Suprapubic skin (tissue), 4 donors: ENCODE measurements at regions not wholly inside any gene's neighbourhood (a gene's known extent, or its start where the extent isn't known, plus 50 kb on each side); places are given as distances from the start of the nearest gene placed in this dataset.

Source experiments
- CTCF ChIP-seq, 2 donors: fragments of 200-600 bp in 1 of 2; fragments of 450-650 bp in 1 of 2; sonication (generic) in 1 of 2; IDR thresholded peaks; one replicate each; pipeline ENCODE4 v1.5.1; 2016 to 2019; ENCODE audit warnings: antibody characterized with exemption in 2 of 2, mild to moderate bottlenecking in 1 of 2, moderate library complexity in 1 of 2
- EP300 ChIP-seq: sonication (generic); formaldehyde crosslinking; IDR thresholded peaks from one replicate; pipeline ENCODE4 v1.6.1; 2017; ENCODE audit warnings: antibody characterized with exemption
- POLR2A ChIP-seq, 2 donors: fragments of 450-650 bp; IDR thresholded peaks; one replicate each; pipeline ENCODE4 v1.6.1; 2017; ENCODE audit warnings: antibody characterized with exemption in 2 of 2, mild to moderate bottlenecking in 2 of 2, moderate library complexity in 2 of 2
- POLR2AphosphoS5 ChIP-seq, 3 donors: sonication (generic); formaldehyde crosslinking; IDR thresholded peaks; one replicate each; pipeline ENCODE4 v1.6.1; 2017; ENCODE audit warnings: antibody characterized with exemption in 3 of 3

DNA sequence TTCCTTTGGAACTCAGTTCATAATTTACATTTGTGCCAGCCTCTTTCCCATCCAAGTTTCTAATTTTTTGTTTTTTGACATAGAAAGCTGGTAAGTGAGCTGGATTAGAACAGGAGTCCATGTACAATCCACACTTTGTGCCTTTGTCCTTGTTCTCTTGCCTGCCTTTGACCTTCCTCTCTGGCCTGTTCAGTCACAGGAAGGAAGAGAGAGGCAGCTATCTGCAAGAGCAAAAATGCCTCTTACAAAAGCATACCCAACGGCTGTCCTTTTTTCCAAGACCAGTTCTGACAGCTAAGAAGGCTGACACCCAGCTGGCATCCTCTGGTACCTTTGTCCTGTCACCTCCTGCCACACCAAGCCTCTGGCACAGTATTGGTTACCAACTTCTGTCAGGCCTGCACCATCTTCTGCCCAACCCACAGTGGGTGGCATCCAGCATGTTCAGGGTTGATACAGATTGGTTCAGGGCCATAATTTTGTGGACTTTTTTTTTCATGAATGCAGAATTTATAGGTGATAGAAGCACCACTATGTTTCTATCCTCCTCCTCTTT is 133.7 kb upstream of the KLF14 start:
- TF ChIP-seq POLR2AphosphoS5 (IDR thresholded peaks at IDR 0.05) (no peak), CTCF (IDR thresholded peaks at IDR 0.05) (no peak), POLR2A (IDR thresholded peaks at IDR 0.05) (no peak), EP300 (no peak)
